IMR-90 (cell line): ENCODE measurements at regions not wholly inside any gene's neighbourhood (a gene's known extent, or its start where the extent isn't known, plus 50 kb on each side); places are given as distances from the start of the nearest gene placed in this dataset.

Experiments used
- ATAC-seq: fragments of 200-7000 bp; cut with Tn5 transposase; 2 replicates; pipeline ENCODE4 v1.9.1; 2020; ENCODE audit warnings: low read depth, mild to moderate bottlenecking, moderate library complexity
- BruUV-seq: library from RNA; stranded (reverse); fragments of 400-500 nt; replicated peaks from 2 replicates; lab custom pipeline; 2021; lab: Mats Ljungman, UMichigan
- CTCF ChIA-PET: fragments of 300-600 bp; formaldehyde crosslinking; extraction: SDS; loops from one replicate; lab custom pipeline; 2021; ENCODE audit warnings: antibody characterized with exemption; lab: Yijun Ruan, JAX
- POLR2A ChIA-PET: fragments of 300-600 bp; sonication (Branson Sonifier 250); formaldehyde crosslinking; loops from one replicate; lab custom pipeline; 2022; ENCODE audit warnings: antibody characterized with exemption; ENCODE audit not compliant: unreplicated experiment; lab: Charles Lee
- DNase-seq: peaks from one replicate; pipeline ENCODE4 v3.0.0; 2013
- H2AFZ ChIP-seq: replicated peaks from 2 replicates; pipeline ENCODE3; 2013; ENCODE audit warnings: low read length, mild to moderate bottlenecking; ENCODE audit not compliant: poor library complexity
- H2AK5ac ChIP-seq: 2 replicates; pipeline ENCODE4 v1.6.1; 2013; ENCODE audit warnings: low read depth, low read length, inconsistent platforms
- H2AK9ac ChIP-seq: replicated peaks from 2 replicates; pipeline ENCODE3; 2013; ENCODE audit warnings: mild to moderate bottlenecking, low read depth, low read length, moderate library complexity; ENCODE audit not compliant: poor library complexity
- H2BK120ac ChIP-seq: 2 replicates; pipeline ENCODE4 v1.6.1; 2013; ENCODE audit warnings: low read depth, low read length, inconsistent platforms
- H2BK15ac ChIP-seq: 3 replicates; pipeline ENCODE4 v1.6.1; 2013; ENCODE audit warnings: low read depth, low read length, inconsistent platforms
- H2BK20ac ChIP-seq: 2 replicates; pipeline ENCODE4 v1.6.1; 2013; ENCODE audit warnings: low read depth, mild to moderate bottlenecking, inconsistent platforms, low read length, moderate library complexity
- H2BK5ac ChIP-seq: 2 replicates; pipeline ENCODE4 v1.6.1; 2013; ENCODE audit warnings: mild to moderate bottlenecking, low read depth, low read length, inconsistent platforms; ENCODE audit not compliant: poor library complexity, severe bottlenecking
- H3K14ac ChIP-seq: replicated peaks from 2 replicates; pipeline ENCODE4 v1.6.1; 2013; ENCODE audit warnings: low read depth, low read length, inconsistent platforms
- H3K18ac ChIP-seq: 2 replicates; pipeline ENCODE4 v1.6.1; 2013; ENCODE audit warnings: low read depth, low read length, control low read depth
- H3K23ac ChIP-seq: 2 replicates; pipeline ENCODE4 v1.6.1; 2013; ENCODE audit warnings: low read depth, low read length, inconsistent platforms
- H3K27ac ChIP-seq: 2 replicates; pipeline ENCODE4 v1.5.1; 2013; ENCODE audit warnings: mild to moderate bottlenecking, control low read depth, low read length; ENCODE audit not compliant: insufficient read depth
- H3K27me3 ChIP-seq: 2 replicates; pipeline ENCODE4 v1.6.1; 2013; ENCODE audit warnings: low read length; ENCODE audit not compliant: control insufficient read depth, insufficient read depth
- H3K36me3 ChIP-seq: 2 replicates; pipeline ENCODE4 v1.6.1; 2013; ENCODE audit warnings: low read length, mixed read lengths; ENCODE audit not compliant: control insufficient read depth, insufficient read depth
- H3K4ac ChIP-seq: 2 replicates; pipeline ENCODE4 v1.6.1; 2013; ENCODE audit warnings: low read depth, low read length, inconsistent platforms
- H3K4me1 ChIP-seq: 2 replicates; pipeline ENCODE4 v1.6.1; 2013; ENCODE audit warnings: low read length, mixed read lengths; ENCODE audit not compliant: control insufficient read depth, insufficient read depth
- H3K4me2 ChIP-seq: 2 replicates; pipeline ENCODE4 v1.6.1; 2013; ENCODE audit warnings: low read depth, mild to moderate bottlenecking, control low read depth, low read length, moderate library complexity
- H3K4me3 ChIP-seq: 2 replicates; pipeline ENCODE4 v1.5.1; 2013; ENCODE audit warnings: low read depth, mild to moderate bottlenecking, control low read depth, low read length, moderate library complexity; ENCODE audit not compliant: insufficient read depth
- H3K56ac ChIP-seq: 2 replicates; pipeline ENCODE4 v1.6.1; 2013; ENCODE audit warnings: low read length, inconsistent platforms; ENCODE audit not compliant: insufficient read depth; ENCODE audit errors: extremely low read depth
- H3K79me1 ChIP-seq, 2 experiments: 2 replicates each; pipeline ENCODE4 v1.6.1; 2013; ENCODE audit warnings: low read length in 2 of 2, inconsistent platforms in 1 of 2, low read depth in 1 of 2
- H3K9ac ChIP-seq: 2 replicates; pipeline ENCODE4 v1.6.1; 2013; ENCODE audit warnings: low read depth, low read length, control low read depth
- H3K9me1 ChIP-seq: 2 replicates; pipeline ENCODE4 v1.6.1; 2013; ENCODE audit warnings: low read length, inconsistent platforms; ENCODE audit not compliant: insufficient read depth
- H3K9me3 ChIP-seq: 2 replicates; pipeline ENCODE4 v1.6.1; 2013; ENCODE audit warnings: low read length; ENCODE audit not compliant: control insufficient read depth, insufficient read depth
- H4K20me1 ChIP-seq: 2 replicates; pipeline ENCODE4 v1.6.1; 2013; ENCODE audit warnings: low read length, inconsistent platforms; ENCODE audit not compliant: insufficient read depth
- H4K5ac ChIP-seq: 2 replicates; pipeline ENCODE4 v1.6.1; 2013; ENCODE audit warnings: mild to moderate bottlenecking, low read depth, low read length, control low read depth
- H4K8ac ChIP-seq, 2 experiments: 2 replicates each; pipeline ENCODE4 v1.6.1; 2013; ENCODE audit warnings: low read depth in 2 of 2, low read length in 2 of 2, control low read depth in 1 of 2, inconsistent platforms in 1 of 2
- H4K91ac ChIP-seq: 2 replicates; pipeline ENCODE4 v1.6.1; 2013; ENCODE audit warnings: low read depth, low read length, inconsistent platforms; ENCODE audit not compliant: insufficient read depth
- BHLHE40 ChIP-seq: fragments of 150-350 bp; IDR thresholded peaks from 2 replicates; pipeline ENCODE4 v1.6.1; 2016; ENCODE audit warnings: mild to moderate bottlenecking, low read depth, low read length
- CEBPB ChIP-seq: IDR thresholded peaks from 2 replicates; pipeline ENCODE4 v1.6.1; 2012; ENCODE audit warnings: low read depth, low read length, improper control_type of control experiment
- CTCF ChIP-seq: conservative IDR thresholded peaks from 2 replicates; pipeline ENCODE4 v1.5.1; 2012; ENCODE audit warnings: mild to moderate bottlenecking, low read depth, low read length, improper control_type of control experiment
- FOS ChIP-seq: fragments of 150-350 bp; IDR thresholded peaks from 2 replicates; pipeline ENCODE4 v1.6.1; 2016; ENCODE audit warnings: low read depth, low read length
- MAZ ChIP-seq: IDR thresholded peaks from 2 replicates; pipeline ENCODE4 v1.6.1; 2012; ENCODE audit warnings: low read depth, mild to moderate bottlenecking, low read length, improper control_type of control experiment, moderate library complexity, borderline replicate concordance
- MXI1 ChIP-seq: IDR thresholded peaks from 2 replicates; pipeline ENCODE4 v1.6.1; 2012; ENCODE audit warnings: low read depth, mild to moderate bottlenecking, low read length, moderate library complexity, borderline replicate concordance
- POLR2A ChIP-seq: IDR thresholded peaks from 2 replicates; pipeline ENCODE4 v1.6.1; 2012; ENCODE audit warnings: mild to moderate bottlenecking, low read depth, low read length
- RCOR1 ChIP-seq: IDR thresholded peaks from 2 replicates; pipeline ENCODE4 v1.6.1; 2012; ENCODE audit warnings: mild to moderate bottlenecking, low read length, improper control_type of control experiment; ENCODE audit not compliant: insufficient replicate concordance
- RFX5 ChIP-seq: IDR thresholded peaks from 2 replicates; pipeline ENCODE4 v1.8.0; 2012; ENCODE audit warnings: low read depth, mild to moderate bottlenecking, low read length, moderate library complexity
- WGBS, 2 experiments: methylation state at CpG; one replicate each; pipeline versions ENCODE4 v1.1.5 to v1.1.7; 2013; ENCODE audit warnings: missing lambda C conversion rate in 2 of 2; ENCODE audit not compliant: insufficient read length in 1 of 2; ENCODE audit errors: extremely low coverage in 2 of 2; 5-methylcytosine and 5-hydroxymethylcytosine counted together
- dilution Hi-C: fragments of 300-500 bp; cut with HindIII; formaldehyde crosslinking; loops from one replicate; pipeline ENCODE4 v1.14.3; 2018; ENCODE audit warnings: low sequenced_read_pairs; ENCODE audit not compliant: unreplicated experiment
- in situ Hi-C: fragments of 300-500 bp; cut with MboI; formaldehyde crosslinking; loops from 3 replicates; pipeline ENCODE4 v1.14.3; 2019; ENCODE audit warnings: low sequenced_read_pairs, inconsistent platforms, mixed read lengths
- intact Hi-C: fragments of 100-400 bp; cut with micrococcal nuclease; formaldehyde crosslinking; loops from 2 replicates; pipeline ENCODE4 v1.10.0; 2022

DNA sequence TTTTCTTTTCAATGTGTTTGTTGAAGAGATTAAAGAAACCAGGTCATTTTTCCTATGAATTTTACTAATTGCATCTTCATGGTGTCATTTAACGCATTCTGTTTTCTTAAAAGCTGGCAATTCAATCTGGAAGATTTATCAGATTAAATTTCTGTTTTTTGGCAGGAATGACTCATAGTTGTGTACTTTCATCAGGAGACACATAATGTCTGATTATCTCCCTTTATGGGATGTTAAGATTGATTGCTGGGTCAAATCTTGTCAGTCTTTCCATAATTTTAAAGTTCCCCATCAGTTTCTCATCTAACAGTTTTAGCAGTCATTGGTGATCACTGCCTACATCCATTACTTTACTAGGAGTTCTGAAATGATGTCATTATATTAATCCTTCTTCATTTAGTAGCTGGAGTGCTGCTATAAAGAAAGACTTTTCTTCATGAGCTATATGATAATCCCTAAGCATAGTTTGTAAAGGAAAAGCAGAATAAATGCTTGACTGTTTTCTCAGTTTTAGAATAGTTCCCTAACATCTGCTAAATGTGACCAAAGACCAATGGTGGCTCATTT is 72.8 kb upstream of the MAP10 start:
- no peak overlapping the region for H3K4ac ChIP-seq
- no CpG with 5 or more reads among the region's 1 CpG for WGBS, 2 experiments
- no peak overlapping the region for H3K27ac ChIP-seq
- intact Hi-C loops (no loop called here), dilution Hi-C loops (no loop called here), in situ Hi-C loops (no loop called here)
- H4K91ac ChIP-seq = no peak overlapping the region
- peaks cover 4% of the 10 kb centered on the region; the same call in 1 of the 2 replicates for H3K4me1 ChIP-seq
- H4K8ac ChIP-seq = no peak overlapping the region
- no peak overlapping the region for H3K9ac ChIP-seq
- no peaks in the 10 kb centered on the region for H3K36me3 ChIP-seq
- TF ChIP-seq BHLHE40 (no peak), CTCF (no peak), MXI1 (no peak), RCOR1 (no peak), MAZ (no peak), RFX5 (no peak), POLR2A (no peak), FOS (no peak), CEBPB (no peak)
- ATAC-seq = no peak
- H2BK20ac ChIP-seq = no peak overlapping the region
- no peak overlapping the region for H3K14ac ChIP-seq
- ChIA-PET POLR2A (no interaction called here), CTCF (no interaction called here)
- H4K20me1 ChIP-seq = no peaks in the 10 kb centered on the region
- H2BK120ac ChIP-seq = no peak overlapping the region
- no peak overlapping the region for H2AFZ ChIP-seq
- BruUV-seq = no TSS peak
- no peak overlapping the region for H4K5ac ChIP-seq
- H3K27me3 ChIP-seq = peaks cover 5% of the 10 kb centered on the region
- no peak overlapping the region for H3K4me2 ChIP-seq
- no peak for DNase-seq
- H2AK5ac ChIP-seq = no peak overlapping the region
- no peak overlapping the region for H3K23ac ChIP-seq
- H3K79me1 ChIP-seq = no peaks in the 10 kb centered on the region
- H2BK15ac ChIP-seq = no peak overlapping the region
- H2BK5ac ChIP-seq = no peak overlapping the region
- no peak overlapping the region for H3K18ac ChIP-seq
- H2AK9ac ChIP-seq = no peak overlapping the region
- no peak overlapping the region for H3K4me3 ChIP-seq
- no peaks in the 10 kb centered on the region for H3K9me3 ChIP-seq
- no peak overlapping the region for H3K56ac ChIP-seq
- H3K9me1 ChIP-seq = no peaks in the 10 kb centered on the region
